ENCODE measurements at regions not wholly inside any gene's neighbourhood (a gene's known extent, or its start where the extent isn't known, plus 50 kb on each side); places are given as distances from the start of the nearest gene placed in this dataset.
"Not testable (repeated sequence)": the region's sequence is repeated elsewhere in the genome, so short reads cannot be mapped to it uniquely, and the experiment has no call there.

GRCh38 chr2:156753766-156754165 lies 317.6 kb downstream of the GPD2 start:
- Histone ChIP-seq H3K27ac (no peak overlapping the region), H3K4me3 (no peak overlapping the region), H3K4me1 (replicated peaks in 1 of 2) (peaks cover 0 to 5% of the 10 kb centered on the region in 2 donors)
- WGBS, 10 experiments: 13 to 100% (median 65%) methylated on average over 1 of the region's 1 CpG
- in situ Hi-C loops (cut with MboI; ENCODE audit: low pct_unique_long_range_greater_than_20kb in 2 of 9, low sequenced_read_pairs in 9 of 9, unreplicated experiment in 9 of 9): no loop called here
- ATAC-seq (replicated peaks in 6 of 8): no peak

GRCh38 chr2:156756516-156756915 lies 320.3 kb downstream of the GPD2 start:
- Histone ChIP-seq H3K4me3 (no peak overlapping the region), H3K27ac (no peak overlapping the region), H3K4me1 (replicated peaks in 1 of 2) (no peaks in the 10 kb centered on the region)
- in situ Hi-C loops (cut with MboI; ENCODE audit: low pct_unique_long_range_greater_than_20kb in 2 of 9, low sequenced_read_pairs in 9 of 9, unreplicated experiment in 9 of 9): no loop called here
- peak in 1 of 8 experiments; percentile 62 for ATAC-seq (replicated peaks in 6 of 8)

DNA sequence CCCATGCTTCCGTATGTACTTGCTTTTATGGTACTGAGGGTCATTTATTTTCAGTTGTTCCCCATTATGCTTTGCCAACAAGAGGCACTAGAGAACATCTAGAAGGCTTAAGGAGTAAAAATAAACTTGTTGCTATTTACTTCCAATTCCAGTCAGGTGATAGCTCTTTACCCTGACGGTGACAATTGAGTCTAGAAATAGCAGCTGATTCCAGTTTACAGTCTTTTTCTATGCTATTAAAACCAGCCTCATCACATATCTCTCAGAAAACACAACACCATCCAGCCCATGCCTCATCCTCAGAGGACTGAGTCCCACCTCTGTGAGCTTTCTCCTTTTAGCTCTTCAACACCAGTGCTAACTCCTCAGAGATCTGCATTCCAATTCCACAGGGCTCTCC lies 327.0 kb downstream of the GPD2 start:
- in situ Hi-C loops (cut with MboI; ENCODE audit: low pct_unique_long_range_greater_than_20kb in 2 of 9, low sequenced_read_pairs in 9 of 9, unreplicated experiment in 9 of 9): no loop called here
- no peak overlapping the region for H3K4me3 ChIP-seq
- no peak for ATAC-seq (replicated peaks in 6 of 8)

GRCh38 chr2:156765043-156765442 lies 328.9 kb downstream of the GPD2 start:
- in situ Hi-C loops (cut with MboI; ENCODE audit: low pct_unique_long_range_greater_than_20kb in 2 of 9, low sequenced_read_pairs in 9 of 9, unreplicated experiment in 9 of 9): no loop called here
- Histone ChIP-seq H3K27ac (no peak overlapping the region), H3K4me3 (no peak overlapping the region), H3K4me1 (replicated peaks in 1 of 2) (no peaks in the 10 kb centered on the region)
- ATAC-seq (replicated peaks in 6 of 8): no peak
- 0 to 89% (median 63%) methylated on average over 1 to 2 of the region's 2 CpGs for WGBS, 10 experiments

More for the DNA sequence above, 327.0 kb downstream of the GPD2 start:
- 0 to 100% (median 90%) methylated on average over 1 to 2 of the region's 2 CpGs; no CpG with 5 or more reads in 3 of the 10 experiments for WGBS, 10 experiments
- Histone ChIP-seq H3K4me1 (replicated peaks in 1 of 2) (no peaks in the 10 kb centered on the region), H3K27ac (no peak overlapping the region)

DNA sequence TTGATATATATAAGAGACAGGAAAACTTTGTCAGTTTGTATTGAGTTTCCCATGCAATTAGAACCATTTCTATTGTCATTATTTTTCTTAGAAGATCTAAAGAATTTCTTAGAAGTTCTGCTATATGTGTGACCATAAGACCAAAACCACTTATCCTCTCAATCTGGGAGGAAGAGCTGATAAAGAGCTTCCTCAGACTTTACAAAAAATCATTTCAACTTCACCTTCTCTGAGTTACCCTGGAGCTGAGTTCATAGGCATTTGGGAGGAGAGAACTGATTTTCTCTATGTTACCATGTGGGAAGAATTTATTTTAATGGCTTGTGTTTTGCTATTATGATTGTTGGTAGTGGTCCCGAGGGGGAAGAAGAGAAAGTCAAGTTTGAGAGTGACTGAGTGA lies 329.3 kb downstream of the GPD2 start:
- no peak overlapping the region for H3K27ac ChIP-seq
- no peak overlapping the region for H3K4me3 ChIP-seq
- 0 to 100% (median 40%) methylated on average over 1 of the region's 1 CpG; no CpG with 5 or more reads in 3 of the 10 experiments for WGBS, 10 experiments
- H3K4me1 ChIP-seq (replicated peaks in 1 of 2): no peaks in the 10 kb centered on the region
- no peak for ATAC-seq (replicated peaks in 6 of 8)
- in situ Hi-C loops (cut with MboI; ENCODE audit: low pct_unique_long_range_greater_than_20kb in 2 of 9, low sequenced_read_pairs in 9 of 9, unreplicated experiment in 9 of 9): no loop called here

- WGBS, 10 experiments: 0 to 80% (median 45%) methylated on average over 1 of the region's 1 CpG
- no peak overlapping the region for H3K4me3 ChIP-seq
- no peak overlapping the region for H3K27ac ChIP-seq
- no peak for ATAC-seq (replicated peaks in 6 of 8)
- no peaks in the 10 kb centered on the region for H3K4me1 ChIP-seq (replicated peaks in 1 of 2)
- in situ Hi-C loops (cut with MboI; ENCODE audit: low pct_unique_long_range_greater_than_20kb in 2 of 9, low sequenced_read_pairs in 9 of 9, unreplicated experiment in 9 of 9): no loop called here
These were observed 333.6 kb downstream of the GPD2 start for GRCh38 chr2:156769802-156770201.

DNA sequence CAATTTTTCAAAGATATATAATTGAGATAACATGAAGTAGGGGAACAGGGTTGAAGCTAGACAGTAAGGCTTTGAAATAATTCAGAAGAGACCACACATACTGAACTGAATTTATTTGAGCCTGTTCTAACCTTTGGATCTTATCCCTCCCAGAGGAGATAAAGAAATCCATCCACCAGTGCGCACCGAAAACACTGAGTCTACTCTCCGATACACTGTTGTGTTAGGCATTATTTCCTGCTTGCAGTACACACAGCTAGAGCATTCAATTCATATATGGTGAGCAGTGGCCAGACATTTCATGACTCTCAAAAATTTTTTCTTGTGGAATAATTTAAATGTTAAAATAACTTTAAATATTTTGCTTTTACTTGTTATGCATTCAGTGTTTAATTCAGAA lies 342.7 kb downstream of the GPD2 start:
- in situ Hi-C loops (cut with MboI; ENCODE audit: low pct_unique_long_range_greater_than_20kb in 2 of 9, low sequenced_read_pairs in 9 of 9, unreplicated experiment in 9 of 9): no loop called here
- no peak overlapping the region for H3K4me3 ChIP-seq
- 80 to 100% (median 88%) methylated on average over 1 to 3 of the region's 3 CpGs; no CpG with 5 or more reads in 2 of the 10 experiments for whole genome bisulfite sequencing, 10 experiments

GRCh38 chr2:156779416-156780120 lies 343.4 kb downstream of the GPD2 start:
- 50 to 100% (median 94%) methylated on average over 1 to 2 of the region's 2 CpGs; no CpG with 5 or more reads in 3 of the 10 experiments for WGBS, 10 experiments
- ATAC-seq (replicated peaks in 6 of 8): no peak
- H3K4me1 ChIP-seq (replicated peaks in 1 of 2): peaks cover 0 to 5% of the 10 kb centered on the region in 2 donors
- in situ Hi-C loops (cut with MboI; ENCODE audit: low pct_unique_long_range_greater_than_20kb in 2 of 9, low sequenced_read_pairs in 9 of 9, unreplicated experiment in 9 of 9): no loop called here
- H3K4me3 ChIP-seq: no peak overlapping the region
- no peak overlapping the region for H3K27ac ChIP-seq

More for the DNA sequence above, 342.7 kb downstream of the GPD2 start:
- H3K27ac ChIP-seq: no peak overlapping the region
- H3K4me1 ChIP-seq (replicated peaks in 1 of 2): peaks cover 0 to 5% of the 10 kb centered on the region in 2 donors
- ATAC-seq (replicated peaks in 6 of 8): no peak

DNA sequence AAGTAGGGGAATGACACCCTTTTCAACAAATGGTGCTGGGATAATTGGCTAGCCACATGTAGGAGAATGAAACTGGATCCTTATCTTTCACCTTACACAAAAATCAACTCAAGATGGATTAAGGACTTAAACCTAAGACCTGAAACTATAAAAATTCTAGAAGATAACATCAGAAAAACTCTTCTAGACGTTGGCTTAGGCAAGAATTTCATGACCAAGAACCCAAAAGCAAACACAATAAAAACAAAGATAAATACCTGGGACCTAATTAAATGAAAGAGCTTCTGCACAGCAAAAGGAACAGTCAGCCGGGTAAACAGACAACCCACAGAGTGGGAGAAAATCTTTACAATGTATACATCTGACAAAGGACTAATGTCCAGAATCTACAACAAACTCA lies 345.5 kb downstream of the GPD2 start:
- H3K4me3 ChIP-seq; ATAC-seq (replicated peaks in 6 of 8); H3K27ac ChIP-seq; in situ Hi-C loops (cut with MboI; ENCODE audit: low pct_unique_long_range_greater_than_20kb in 2 of 9, low sequenced_read_pairs in 9 of 9, unreplicated experiment in 9 of 9); H3K4me1 ChIP-seq (replicated peaks in 1 of 2): not testable (repeated sequence)
- WGBS, 10 experiments: 0 to 85% (median 39%) methylated on average over 1 to 2 of the region's 2 CpGs; no CpG with 5 or more reads in 2 of the 10 experiments

DNA sequence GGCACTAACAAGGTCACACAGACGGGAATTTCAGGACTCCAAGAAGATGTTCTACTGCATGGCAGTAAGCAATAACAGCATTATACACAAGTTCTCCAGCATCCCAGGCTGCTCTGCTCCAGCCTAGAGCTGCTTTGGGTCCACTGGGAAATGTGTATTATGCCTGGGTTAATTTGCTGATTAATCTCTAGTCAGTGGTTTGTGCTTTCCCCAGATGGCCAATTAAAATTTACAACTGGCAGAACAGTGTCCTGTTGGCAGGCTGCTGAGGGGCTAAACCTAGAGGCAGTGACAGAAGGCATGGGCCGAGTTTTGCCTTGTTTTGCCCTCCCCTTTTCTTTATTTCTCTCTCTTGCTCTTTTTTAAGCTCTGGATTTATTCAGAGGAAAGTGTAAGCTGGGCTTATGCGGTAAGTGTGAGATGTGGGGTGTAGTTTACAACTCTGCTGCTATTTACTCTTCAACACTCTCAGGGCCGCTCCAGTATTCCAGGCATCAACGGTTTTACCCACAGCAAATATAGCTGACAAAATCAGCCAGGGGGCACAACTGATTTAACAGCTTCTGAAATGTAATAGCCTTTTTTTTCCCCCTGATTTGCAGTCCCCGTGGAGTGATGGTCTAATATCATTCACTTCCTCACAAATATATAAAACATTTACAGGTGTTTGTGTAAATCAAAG lies 348.0 kb downstream of the GPD2 start:
- in situ Hi-C loops (cut with MboI; ENCODE audit: low pct_unique_long_range_greater_than_20kb in 2 of 9, low sequenced_read_pairs in 9 of 9, unreplicated experiment in 9 of 9): no loop called here
- 23 to 100% (median 60%) methylated on average over 1 to 5 of the region's 6 CpGs for WGBS, 10 experiments
- ATAC-seq (replicated peaks in 6 of 8): peak in 6 of 8 experiments; percentile 36 to 98 (median 88)

DNA sequence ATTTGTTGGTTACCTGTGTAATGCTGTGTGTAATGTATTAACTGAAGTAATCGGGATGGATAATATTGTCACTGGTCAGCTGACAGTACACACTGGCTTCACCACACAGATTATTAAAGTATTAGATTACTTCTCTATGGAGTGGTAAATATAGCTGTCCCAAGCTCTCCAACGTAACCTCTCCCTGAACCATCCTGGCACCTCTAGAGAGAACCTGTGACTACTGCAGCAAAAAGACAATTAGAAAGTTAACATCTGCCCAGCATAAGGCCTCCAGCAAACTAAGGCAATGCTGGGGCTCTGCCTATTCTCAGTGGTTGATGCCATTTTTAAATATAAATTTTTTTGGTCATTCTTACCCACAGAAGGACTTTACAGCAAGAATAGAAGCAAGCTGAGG lies 351.3 kb downstream of the GPD2 start:
- 83 to 100% (median 97%) methylated on average over 1 to 2 of the region's 2 CpGs; no CpG with 5 or more reads in 4 of the 10 experiments for WGBS, 10 experiments
- in situ Hi-C loops (cut with MboI; ENCODE audit: low pct_unique_long_range_greater_than_20kb in 2 of 9, low sequenced_read_pairs in 9 of 9, unreplicated experiment in 9 of 9): no loop called here

More for the DNA sequence above, 348.0 kb downstream of the GPD2 start:
- Histone ChIP-seq H3K4me1 (replicated peaks in 1 of 2) (peaks cover 0 to 5% of the 10 kb centered on the region in 2 donors), H3K4me3 (no peak overlapping the region), H3K27ac (no peak overlapping the region)

DNA sequence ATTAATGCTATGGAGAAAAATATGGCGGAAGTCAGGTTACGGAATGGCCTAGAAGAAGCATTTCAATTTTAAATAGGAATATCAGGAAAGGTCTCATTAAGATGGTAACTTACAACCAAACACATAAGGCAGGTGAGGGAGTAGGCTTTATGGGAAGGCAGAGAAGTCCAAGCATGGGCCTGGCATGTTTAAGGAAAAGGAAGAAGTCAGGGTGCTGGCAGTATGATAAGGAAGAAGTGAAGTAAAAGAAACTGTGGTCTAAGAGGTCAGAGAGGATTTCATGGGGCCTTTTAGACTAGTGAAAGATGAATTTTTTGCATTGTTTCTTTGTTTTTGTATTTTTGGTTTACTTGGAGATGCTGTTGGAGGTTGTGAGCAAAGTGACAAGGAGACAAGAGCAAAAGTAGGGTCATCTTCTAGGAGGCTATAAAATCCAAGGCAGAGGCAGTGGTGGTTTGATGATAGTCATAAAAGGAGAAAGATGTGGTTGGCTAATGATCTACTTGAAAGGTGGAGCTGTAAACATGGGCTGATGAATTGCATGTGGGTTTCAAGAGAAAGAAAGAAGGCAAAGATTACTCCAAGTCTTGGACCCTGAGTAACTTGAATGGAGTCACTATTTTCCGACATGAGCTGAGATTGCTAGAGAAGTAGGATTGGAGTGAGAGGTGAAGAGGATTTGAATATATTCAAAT lies 354.3 kb downstream of the GPD2 start:
- Histone ChIP-seq H3K4me1 (replicated peaks in 1 of 2) (no peaks in the 10 kb centered on the region), H3K27ac (no peak overlapping the region), H3K4me3 (no peak overlapping the region)
- no peak for ATAC-seq (replicated peaks in 6 of 8)
- WGBS, 10 experiments: 61 to 100% (median 93%) methylated on average over 1 to 3 of the region's 3 CpGs
- in situ Hi-C loops (cut with MboI; ENCODE audit: low pct_unique_long_range_greater_than_20kb in 2 of 9, low sequenced_read_pairs in 9 of 9, unreplicated experiment in 9 of 9): no loop called here

More for the DNA sequence above, 351.3 kb downstream of the GPD2 start:
- H3K4me1 ChIP-seq (replicated peaks in 1 of 2): peaks cover 0 to 5% of the 10 kb centered on the region in 2 donors
- no peak overlapping the region for H3K27ac ChIP-seq
- ATAC-seq (replicated peaks in 6 of 8): no peak
- no peak overlapping the region for H3K4me3 ChIP-seq

- in situ Hi-C loops (cut with MboI; ENCODE audit: low pct_unique_long_range_greater_than_20kb in 2 of 9, low sequenced_read_pairs in 9 of 9, unreplicated experiment in 9 of 9): no loop called here
- Histone ChIP-seq H3K4me3 (no peak overlapping the region), H3K4me1 (replicated peaks in 1 of 2) (no peaks in the 10 kb centered on the region), H3K27ac (no peak overlapping the region)
- ATAC-seq (replicated peaks in 6 of 8): no peak
- 62 to 100% (median 88%) methylated on average over 2 to 9 of the region's 9 CpGs; no CpG with 5 or more reads in 2 of the 10 experiments for WGBS, 10 experiments
These were observed 356.2 kb downstream of the GPD2 start for GRCh38 chr2:156792242-156792840.

Measured in motor neuron (in vitro differentiated cells).